Rectal smooth muscle tissue (tissue), 1 donor: ENCODE measurements at regions not wholly inside any gene's neighbourhood (a gene's known extent, or its start where the extent isn't known, plus 50 kb on each side); places are given as distances from the start of the nearest gene placed in this dataset.

Experiments
- H3K27ac ChIP-seq: one replicate; pipeline ENCODE4 v1.7.0; 2013; ENCODE audit warnings: low read depth, low read length, inconsistent platforms
- H3K27me3 ChIP-seq: one replicate; pipeline ENCODE4 v1.7.0; 2013; ENCODE audit warnings: low read length; ENCODE audit not compliant: control insufficient read depth, insufficient read depth
- H3K36me3 ChIP-seq: one replicate; pipeline ENCODE4 v1.7.0; 2013; ENCODE audit warnings: low read length; ENCODE audit not compliant: control insufficient read depth, insufficient read depth
- H3K4me1 ChIP-seq: one replicate; pipeline ENCODE4 v1.7.0; 2013; ENCODE audit warnings: low read length; ENCODE audit not compliant: control insufficient read depth, insufficient read depth
- H3K4me3 ChIP-seq: one replicate; pipeline ENCODE4 v1.7.0; 2013; ENCODE audit warnings: low read length
- H3K9ac ChIP-seq: one replicate; pipeline ENCODE4 v1.7.0; 2013; ENCODE audit warnings: low read length

GRCh38 chr9:126038790-126039189 lies 287.8 kb upstream of the MVB12B start:
- no peaks in the 10 kb centered on the region for H3K4me1 ChIP-seq
- H3K27ac ChIP-seq = no peak overlapping the region
- H3K9ac ChIP-seq = no peak overlapping the region
- H3K36me3 ChIP-seq = no peaks in the 10 kb centered on the region
- no peak overlapping the region for H3K4me3 ChIP-seq
- no peaks in the 10 kb centered on the region for H3K27me3 ChIP-seq

GRCh38 chr9:126043681-126044080 lies 282.9 kb upstream of the MVB12B start:
- Histone ChIP-seq H3K27me3 (no peaks in the 10 kb centered on the region), H3K27ac (no peak overlapping the region), H3K36me3 (no peaks in the 10 kb centered on the region), H3K4me1 (no peaks in the 10 kb centered on the region), H3K9ac (no peak overlapping the region), H3K4me3 (no peak overlapping the region)

DNA sequence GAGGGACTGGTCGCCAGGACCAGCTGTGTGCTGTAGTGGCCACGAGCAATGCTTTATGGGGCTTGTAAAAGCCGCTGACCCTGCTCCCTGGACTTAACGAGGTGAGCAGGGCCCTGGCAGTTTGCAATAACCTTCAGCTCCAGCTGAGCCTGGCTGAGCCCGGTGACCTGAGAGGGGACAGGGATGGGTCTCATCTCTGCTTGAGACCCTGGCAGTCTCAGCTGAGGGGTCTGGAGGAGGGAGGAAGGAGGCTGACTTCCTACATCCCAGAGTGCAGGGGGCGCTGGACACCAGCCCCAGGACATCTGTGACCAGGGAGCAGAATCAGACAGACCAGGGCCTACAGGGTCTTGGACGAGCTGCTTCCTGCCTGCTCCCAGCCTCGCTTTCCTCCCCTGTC lies 277.5 kb upstream of the MVB12B start:
- Histone ChIP-seq H3K9ac (no peak overlapping the region), H3K4me1 (no peaks in the 10 kb centered on the region), H3K27me3 (no peaks in the 10 kb centered on the region), H3K4me3 (no peak overlapping the region), H3K36me3 (no peaks in the 10 kb centered on the region), H3K27ac (no peak overlapping the region)

DNA sequence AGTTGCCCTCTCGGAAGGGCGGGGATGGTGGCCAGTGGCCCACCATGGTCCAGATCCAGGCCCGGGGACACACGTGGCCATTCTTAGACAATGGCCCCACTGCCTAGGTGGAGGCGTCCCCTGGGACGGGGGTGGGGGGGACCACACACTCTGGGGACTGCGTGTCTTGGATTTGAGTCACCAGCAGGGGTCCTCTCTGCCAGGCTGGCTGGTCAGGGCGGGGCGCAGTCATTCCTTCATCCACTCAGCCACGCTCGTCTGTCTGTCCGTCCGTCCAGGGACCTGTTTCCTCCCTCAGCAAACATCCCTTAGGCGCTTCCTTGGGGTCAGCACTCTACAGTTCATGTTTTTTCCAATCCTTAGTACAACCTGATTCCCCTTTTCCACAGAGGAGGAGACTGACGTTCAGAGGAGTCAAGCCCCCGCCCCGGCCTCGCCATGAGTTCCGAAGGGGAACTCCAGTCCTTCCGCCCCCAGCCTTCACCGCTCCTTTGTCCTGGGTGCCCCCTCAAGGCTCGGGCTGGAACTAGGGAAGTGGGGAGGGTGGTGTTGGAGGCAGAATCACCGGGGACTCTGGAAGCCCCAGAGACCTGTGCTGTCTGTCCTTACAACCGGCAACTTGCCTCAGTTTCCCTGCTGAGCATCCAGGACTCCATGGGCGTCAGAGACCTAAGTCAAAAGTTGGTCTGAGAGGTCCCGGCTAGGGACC lies 276.6 kb upstream of the MVB12B start:
- Histone ChIP-seq H3K27ac (no peak overlapping the region), H3K36me3 (no peaks in the 10 kb centered on the region), H3K4me1 (no peaks in the 10 kb centered on the region), H3K9ac (no peak overlapping the region), H3K4me3 (no peak overlapping the region), H3K27me3 (no peaks in the 10 kb centered on the region)

GRCh38 chr9:126050605-126050990 lies 276.0 kb upstream of the MVB12B start:
- no peak overlapping the region for H3K27ac ChIP-seq
- no peaks in the 10 kb centered on the region for H3K27me3 ChIP-seq
- no peaks in the 10 kb centered on the region for H3K4me1 ChIP-seq
- H3K4me3 ChIP-seq = no peak overlapping the region
- H3K9ac ChIP-seq = no peak overlapping the region
- H3K36me3 ChIP-seq = no peaks in the 10 kb centered on the region

- Histone ChIP-seq H3K4me1 (no peaks in the 10 kb centered on the region), H3K27me3 (no peaks in the 10 kb centered on the region), H3K36me3 (no peaks in the 10 kb centered on the region), H3K27ac (no peak overlapping the region), H3K9ac (no peak overlapping the region), H3K4me3 (no peak overlapping the region)
These were observed 275.0 kb upstream of the MVB12B start for GRCh38 chr9:126051446-126052130.

DNA sequence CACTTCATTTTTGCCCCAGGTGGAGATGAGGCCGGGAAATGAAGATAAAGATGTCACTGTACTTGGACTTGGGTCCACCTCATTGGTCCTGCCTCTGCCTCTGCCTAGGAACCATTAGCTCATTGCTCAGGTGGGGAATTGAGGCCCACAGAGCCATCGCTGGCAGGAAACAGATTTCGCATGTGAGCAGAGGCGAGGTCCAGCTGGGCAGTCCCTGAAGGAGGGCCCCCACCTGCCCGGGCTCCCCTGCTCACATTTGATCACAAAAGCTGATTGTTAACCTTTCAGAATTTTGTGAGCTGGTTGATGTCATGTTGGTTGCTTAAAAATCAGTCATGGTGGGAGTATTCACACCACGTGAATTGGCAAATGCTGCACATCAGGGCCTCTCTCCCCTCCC lies 273.8 kb upstream of the MVB12B start:
- Histone ChIP-seq H3K4me1 (no peaks in the 10 kb centered on the region), H3K9ac (no peak overlapping the region), H3K4me3 (no peak overlapping the region), H3K27me3 (no peaks in the 10 kb centered on the region), H3K27ac (no peak overlapping the region), H3K36me3 (no peaks in the 10 kb centered on the region)

- H3K27ac ChIP-seq = no peak overlapping the region
- no peaks in the 10 kb centered on the region for H3K36me3 ChIP-seq
- H3K9ac ChIP-seq = no peak overlapping the region
- no peaks in the 10 kb centered on the region for H3K4me1 ChIP-seq
- H3K4me3 ChIP-seq = no peak overlapping the region
- H3K27me3 ChIP-seq = no peaks in the 10 kb centered on the region
These were observed 272.7 kb upstream of the MVB12B start for GRCh38 chr9:126053913-126054312.

- H3K27me3 ChIP-seq = no peaks in the 10 kb centered on the region
These were observed 271.1 kb upstream of the MVB12B start for GRCh38 chr9:126055381-126055985.

DNA sequence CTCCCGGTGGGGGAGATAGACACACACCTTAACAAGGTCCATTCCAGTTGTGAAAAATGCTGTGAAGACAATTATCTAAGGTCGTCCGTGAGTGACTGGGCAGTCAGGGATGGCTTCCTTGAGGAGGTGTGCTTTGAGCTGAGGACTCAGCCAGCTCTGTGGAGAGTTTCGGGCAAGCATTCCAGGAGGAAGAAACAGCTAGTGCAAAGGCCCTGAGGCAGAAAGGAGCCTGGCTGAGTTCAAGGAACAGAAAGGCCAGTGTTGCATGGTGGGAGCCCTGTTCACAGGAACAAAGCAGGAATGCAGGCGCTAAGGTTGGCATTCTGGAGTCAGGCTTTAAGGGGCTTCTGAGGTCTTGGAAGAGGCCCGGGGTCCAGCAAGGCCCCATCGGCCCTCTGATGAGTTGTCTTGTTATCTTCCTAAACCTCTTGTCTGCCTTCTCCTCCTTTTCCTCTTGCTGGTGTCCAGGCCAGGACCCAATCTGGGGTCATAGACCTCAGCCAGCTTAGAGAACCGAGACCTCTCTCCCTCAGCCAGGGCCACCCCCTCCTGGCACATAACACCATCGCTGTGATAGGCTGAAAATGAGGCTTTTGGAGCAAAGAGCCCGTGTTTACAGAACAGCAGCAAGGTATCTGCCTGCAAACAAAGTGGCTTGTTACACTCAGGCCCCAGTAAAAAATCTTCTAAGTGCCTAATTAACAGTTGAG lies 270.2 kb upstream of the MVB12B start:
- Histone ChIP-seq H3K27me3 (no peaks in the 10 kb centered on the region), H3K36me3 (no peaks in the 10 kb centered on the region), H3K4me3 (no peak overlapping the region), H3K9ac (no peak overlapping the region), H3K27ac (no peak overlapping the region), H3K4me1 (no peaks in the 10 kb centered on the region)

More at GRCh38 chr9:126055381-126055985, 271.1 kb upstream of the MVB12B start:
- H3K9ac ChIP-seq = no peak overlapping the region
- no peaks in the 10 kb centered on the region for H3K4me1 ChIP-seq
- no peak overlapping the region for H3K4me3 ChIP-seq
- no peak overlapping the region for H3K27ac ChIP-seq
- no peaks in the 10 kb centered on the region for H3K36me3 ChIP-seq

GRCh38 chr9:126057121-126057825 lies 269.4 kb upstream of the MVB12B start:
- Histone ChIP-seq H3K9ac (no peak overlapping the region), H3K4me3 (no peak overlapping the region), H3K36me3 (no peaks in the 10 kb centered on the region), H3K27me3 (no peaks in the 10 kb centered on the region), H3K27ac (no peak overlapping the region), H3K4me1 (no peaks in the 10 kb centered on the region)

GRCh38 chr9:126058011-126058531 lies 268.6 kb upstream of the MVB12B start:
- Histone ChIP-seq H3K4me1 (no peaks in the 10 kb centered on the region), H3K36me3 (no peaks in the 10 kb centered on the region), H3K4me3 (no peak overlapping the region), H3K9ac (no peak overlapping the region), H3K27me3 (no peaks in the 10 kb centered on the region), H3K27ac (no peak overlapping the region)
